GM10248 (cell line): ENCODE measurements at regions not wholly inside any gene's neighbourhood (a gene's known extent, or its start where the extent isn't known, plus 50 kb on each side); places are given as distances from the start of the nearest gene placed in this dataset.

Experiments
- CTCF ChIA-PET: fragments of 300-600 bp; sonication (Branson Sonifier 250); formaldehyde crosslinking; extraction: SDS; loops from one replicate; lab custom pipeline; 2021; ENCODE audit warnings: antibody characterized with exemption; lab: Yijun Ruan, JAX
- POLR2A ChIA-PET: fragments of 350-650 bp; sonication (Branson Sonifier 250); formaldehyde crosslinking; extraction: SDS; loops from one replicate; lab custom pipeline; 2020; ENCODE audit warnings: antibody characterized with exemption; lab: Yijun Ruan, JAX
- DNase-seq: peaks from one replicate; pipeline ENCODE4 v3.0.0; 2012; ENCODE audit errors: extremely low spot score
- CTCF ChIP-seq: IDR thresholded peaks from 2 replicates; pipeline ENCODE4 v1.5.1; 2012; ENCODE audit warnings: mild to moderate bottlenecking, low read depth; ENCODE audit errors: extremely low read depth, missing control alignments, control extremely low read depth

- ChIA-PET CTCF (no interaction called here), POLR2A (no interaction called here)
Measured at GRCh38 chr4:81528979-81529378, 57.3 kb upstream of the RASGEF1B start.

GRCh38 chr4:81528200-81528599 is 56.5 kb upstream of the RASGEF1B start:
- ChIA-PET POLR2A (no interaction called here), CTCF (no interaction called here)
- no peak for DNase-seq
- TF ChIP-seq CTCF, result no peak

More at GRCh38 chr4:81528979-81529378, 57.3 kb upstream of the RASGEF1B start:
- no peak for TF ChIP-seq CTCF
- DNase-seq, result no peak

GRCh38 chr4:81527709-81528108 is 56.0 kb upstream of the RASGEF1B start:
- CTCF ChIA-PET, result no interaction called here
- no peak for TF ChIP-seq CTCF
- POLR2A ChIA-PET, result no interaction called here
- no peak for DNase-seq

GRCh38 chr4:81527115-81527514 is 55.4 kb upstream of the RASGEF1B start:
- no peak for TF ChIP-seq CTCF
- DNase-seq, result no peak
- POLR2A ChIA-PET, result no interaction called here
- CTCF ChIA-PET, result interaction anchor here (1.3 to 1.7 kb wide), 2 partner anchors 23 to 27 kb away, joined by 3 to 4 read pairs; no protein-coding TSS in a partner anchor

GRCh38 chr4:81526706-81527105 is 55.0 kb upstream of the RASGEF1B start:
- POLR2A ChIA-PET, result no interaction called here
- DNase-seq, result no peak
- CTCF ChIA-PET, result interaction anchor here (1.3 to 1.7 kb wide), 2 partner anchors 24 to 26 kb away, joined by 3 to 4 read pairs; no protein-coding TSS in a partner anchor
- TF ChIP-seq CTCF, result no peak

GRCh38 chr4:81523672-81524327 is 52.1 kb upstream of the RASGEF1B start:
- POLR2A ChIA-PET, result no interaction called here
- no peak for TF ChIP-seq CTCF
- DNase-seq, result no peak
- CTCF ChIA-PET, result interaction anchor here (1.0 to 1.2 kb wide), 2 partner anchors 55 to 57 kb away, joined by 3 read pairs; no protein-coding TSS in a partner anchor
